OCI-LY1 (cell line): ENCODE measurements at regions not wholly inside any gene's neighbourhood (a gene's known extent, or its start where the extent isn't known, plus 50 kb on each side); places are given as distances from the start of the nearest gene placed in this dataset.

ENCODE experiments used
- H2AFZ ChIP-seq: fragments of 200-600 bp; sonication (generic), shearing (Covaris generic); 2 replicates; pipeline ENCODE4 v1.6.0; 2014; ENCODE audit warnings: antibody characterized with exemption, mild to moderate bottlenecking, low read length
- H3F3A ChIP-seq: fragments of 200-600 bp; sonication (generic), shearing (Covaris generic); 2 replicates; pipeline ENCODE4 v1.6.0; 2014; ENCODE audit warnings: mild to moderate bottlenecking, antibody characterized with exemption, low read length, moderate library complexity; ENCODE audit not compliant: insufficient read depth
- H3K27ac ChIP-seq: fragments of 200-600 bp; sonication (generic); 2 replicates; pipeline ENCODE4 v1.5.1; 2014; ENCODE audit warnings: low read length, mixed run types, mild to moderate bottlenecking, low read depth; ENCODE audit not compliant: poor library complexity, severe bottlenecking
- H3K27me3 ChIP-seq: fragments of 200-600 bp; sonication (generic); 2 replicates; pipeline ENCODE4 v1.6.0; 2014; ENCODE audit warnings: antibody characterized with exemption, mild to moderate bottlenecking, low read length, moderate library complexity; ENCODE audit not compliant: insufficient read depth
- H3K36me3 ChIP-seq: fragments of 200-600 bp; sonication (generic); 2 replicates; pipeline ENCODE4 v1.6.1; 2014; ENCODE audit warnings: mild to moderate bottlenecking, antibody characterized with exemption, low read length, moderate library complexity, mixed read lengths; ENCODE audit not compliant: insufficient read depth
- H3K4me1 ChIP-seq: fragments of 200-600 bp; sonication (generic); 2 replicates; pipeline ENCODE4 v1.5.1; 2014; ENCODE audit warnings: mild to moderate bottlenecking, low read length, moderate library complexity; ENCODE audit not compliant: insufficient read depth, severe bottlenecking
- H3K4me2 ChIP-seq: fragments of 200-600 bp; sonication (generic), shearing (Covaris generic); 2 replicates; pipeline ENCODE4 v1.6.1; 2014; ENCODE audit warnings: low read length
- H3K4me3 ChIP-seq: fragments of 200-600 bp; sonication (generic); 2 replicates; pipeline ENCODE4 v1.5.1; 2014; ENCODE audit warnings: low read length, low read depth, mild to moderate bottlenecking, mixed read lengths; ENCODE audit not compliant: poor library complexity, severe bottlenecking
- H3K79me2 ChIP-seq: fragments of 200-600 bp; shearing (Covaris generic); 2 replicates; pipeline ENCODE4 v1.6.1; 2016; ENCODE audit warnings: mixed run types, low read length, mixed read lengths; ENCODE audit not compliant: insufficient read depth
- H3K9ac ChIP-seq: fragments of 200-600 bp; sonication (generic), shearing (Covaris generic); 2 replicates; pipeline ENCODE4 v1.6.1; 2014; ENCODE audit warnings: mild to moderate bottlenecking, low read length, mixed read lengths
- H3K9me2 ChIP-seq: fragments of 200-600 bp; sonication (generic), shearing (Covaris generic); 2 replicates; pipeline ENCODE4 v1.6.1; 2014; ENCODE audit warnings: low read depth, mild to moderate bottlenecking, low read length, mixed read lengths
- H3K9me3 ChIP-seq: fragments of 200-600 bp; shearing (Covaris generic); 2 replicates; pipeline ENCODE4 v1.6.1; 2014; ENCODE audit warnings: low read length, mixed read lengths
- H4K20me1 ChIP-seq: fragments of 200-600 bp; sonication (generic), shearing (Covaris generic); 2 replicates; pipeline ENCODE4 v1.6.0; 2016; ENCODE audit warnings: mild to moderate bottlenecking, low read length; ENCODE audit not compliant: insufficient read depth
- CTCF ChIP-seq: fragments of 200-600 bp; sonication (generic), shearing (Covaris generic); IDR thresholded peaks from 2 replicates; pipeline ENCODE4 v1.5.1; 2017; ENCODE audit warnings: mild to moderate bottlenecking, antibody characterized with exemption, low read length, moderate library complexity, mixed read lengths
- EZH2 ChIP-seq: fragments of 200-600 bp; sonication (generic), shearing (Covaris generic); IDR thresholded peaks from 2 replicates; pipeline ENCODE4 v1.8.0; 2017; ENCODE audit warnings: borderline replicate concordance, mixed run types, mild to moderate bottlenecking, antibody characterized with exemption, low read length, moderate library complexity, mixed read lengths

- no peaks in the 10 kb centered on the region for H3K36me3 ChIP-seq
- H3K27ac ChIP-seq, result no peak overlapping the region
- TF ChIP-seq CTCF (no peak), EZH2 (no peak)
- no peak overlapping the region for H3K4me2 ChIP-seq
- no peaks in the 10 kb centered on the region for H3K9me3 ChIP-seq
- no peak overlapping the region for H3K4me3 ChIP-seq
- no peaks in the 10 kb centered on the region for H3K9me2 ChIP-seq
- no peaks in the 10 kb centered on the region; the same call in 1 of the 2 replicates for H3K27me3 ChIP-seq
- H3F3A ChIP-seq, result no peaks in the 10 kb centered on the region
- no peaks in the 10 kb centered on the region for H3K4me1 ChIP-seq
- H3K79me2 ChIP-seq, result no peaks in the 10 kb centered on the region
- H2AFZ ChIP-seq, result no peak overlapping the region
- no peak overlapping the region for H3K9ac ChIP-seq
- no peaks in the 10 kb centered on the region for H4K20me1 ChIP-seq
Observed at GRCh38 chr15:94080416-94080815, 150.9 kb upstream of the MCTP2 start.

- H3K4me1 ChIP-seq, result no peaks in the 10 kb centered on the region
- no peaks in the 10 kb centered on the region for H4K20me1 ChIP-seq
- H3K9me3 ChIP-seq, result no peaks in the 10 kb centered on the region
- H3K79me2 ChIP-seq, result no peaks in the 10 kb centered on the region
- TF ChIP-seq CTCF, result no peak
- no peak for TF ChIP-seq EZH2
- H3K4me3 ChIP-seq, result no peak overlapping the region
- no peaks in the 10 kb centered on the region for H3K36me3 ChIP-seq
- H3K27me3 ChIP-seq, result no peaks in the 10 kb centered on the region; the same call in 1 of the 2 replicates
- H3K27ac ChIP-seq, result no peak overlapping the region
- no peaks in the 10 kb centered on the region for H3F3A ChIP-seq
- no peak overlapping the region for H3K9ac ChIP-seq
- no peak overlapping the region for H3K4me2 ChIP-seq
- H3K9me2 ChIP-seq, result no peaks in the 10 kb centered on the region
- no peak overlapping the region for H2AFZ ChIP-seq
Observed at GRCh38 chr15:94079968-94080367, 151.4 kb upstream of the MCTP2 start.

GRCh38 chr15:94079459-94079858, 151.9 kb upstream of the MCTP2 start:
- no peaks in the 10 kb centered on the region for H3K4me1 ChIP-seq
- H3K27me3 ChIP-seq, result no peaks in the 10 kb centered on the region; the same call in 1 of the 2 replicates
- no peaks in the 10 kb centered on the region for H3F3A ChIP-seq
- no peaks in the 10 kb centered on the region for H4K20me1 ChIP-seq
- H3K9me2 ChIP-seq, result no peaks in the 10 kb centered on the region
- H3K9me3 ChIP-seq, result no peaks in the 10 kb centered on the region
- H3K4me3 ChIP-seq, result no peak overlapping the region
- H3K79me2 ChIP-seq, result no peaks in the 10 kb centered on the region
- no peak overlapping the region for H3K9ac ChIP-seq
- TF ChIP-seq EZH2 (no peak), CTCF (no peak)
- no peak overlapping the region for H2AFZ ChIP-seq
- no peaks in the 10 kb centered on the region for H3K36me3 ChIP-seq
- H3K27ac ChIP-seq, result no peak overlapping the region
- no peak overlapping the region for H3K4me2 ChIP-seq
